IPS DF 19.7 (cell line): ENCODE measurements at regions not wholly inside any gene's neighbourhood (a gene's known extent, or its start where the extent isn't known, plus 50 kb on each side); places are given as distances from the start of the nearest gene placed in this dataset.
"Not testable (repeated sequence)": the region's sequence is repeated elsewhere in the genome, so short reads cannot be mapped to it uniquely, and the experiment has no call there.

Source experiments
- DNase-seq: peaks from one replicate; pipeline ENCODE4 v3.0.0-alpha.2; 2013; ENCODE audit warnings: low read depth, low spot score

- DNase-seq, result no peak
Measured at GRCh38 chr15:77877869-77878577, 199.5 kb downstream of the TBC1D2B start.

GRCh38 chr15:77876107-77876820 lies 201.2 kb downstream of the TBC1D2B start:
- DNase-seq, result not testable (repeated sequence)

GRCh38 chr15:77875066-77875721 lies 202.3 kb downstream of the TBC1D2B start:
- DNase-seq, result not testable (repeated sequence)

GRCh38 chr15:77874063-77874462 lies 203.4 kb downstream of the TBC1D2B start:
- DNase-seq, result no peak

- not testable (repeated sequence) for DNase-seq
Measured at GRCh38 chr15:77872521-77873425, 204.7 kb downstream of the TBC1D2B start.

GRCh38 chr15:77871852-77872371 lies 205.6 kb downstream of the TBC1D2B start:
- no peak for DNase-seq

- DNase-seq, result no peak
Measured at GRCh38 chr15:77870195-77871065, 207.1 kb downstream of the TBC1D2B start.

GRCh38 chr15:77869021-77869895 lies 208.3 kb downstream of the TBC1D2B start:
- DNase-seq, result no peak

GRCh38 chr15:77868048-77868629 lies 209.4 kb downstream of the TBC1D2B start:
- not testable (repeated sequence) for DNase-seq

- DNase-seq, result no peak
Measured at GRCh38 chr15:77867266-77868047, 210.1 kb downstream of the TBC1D2B start.

GRCh38 chr15:77866596-77867125 lies 210.8 kb downstream of the TBC1D2B start:
- DNase-seq, result no peak

- no peak for DNase-seq
Measured at GRCh38 chr15:77866186-77866585, 211.3 kb downstream of the TBC1D2B start.

GRCh38 chr15:77865701-77866100 lies 211.8 kb downstream of the TBC1D2B start:
- no peak for DNase-seq

- no peak for DNase-seq
Measured at GRCh38 chr15:77865106-77865610, 212.4 kb downstream of the TBC1D2B start.

GRCh38 chr15:77864211-77865105 lies 213.1 kb downstream of the TBC1D2B start:
- no peak for DNase-seq

- DNase-seq, result no peak
Measured at GRCh38 chr15:77863491-77864105, 213.9 kb downstream of the TBC1D2B start.
